C4-2B (cell line): ENCODE measurements at regions not wholly inside any gene's neighbourhood (a gene's known extent, or its start where the extent isn't known, plus 50 kb on each side); places are given as distances from the start of the nearest gene placed in this dataset.

Source experiments
- CTCF ChIP-seq: fragments of 450-650 bp; conservative IDR thresholded peaks from 2 replicates; pipeline ENCODE4 v1.5.1; 2017; ENCODE audit warnings: mild to moderate bottlenecking
- ZFX ChIP-seq: fragments of 450-650 bp; IDR thresholded peaks from 2 replicates; pipeline ENCODE4 v1.6.1; 2017

GRCh38 chr11:116692318-116693101, 80.3 kb downstream of the BUD13 start:
- no peak for TF ChIP-seq CTCF
- TF ChIP-seq ZFX, result no peak
